ENCODE measurements at regions not wholly inside any gene's neighbourhood (a gene's known extent, or its start where the extent isn't known, plus 50 kb on each side); places are given as distances from the start of the nearest gene placed in this dataset.

DNA sequence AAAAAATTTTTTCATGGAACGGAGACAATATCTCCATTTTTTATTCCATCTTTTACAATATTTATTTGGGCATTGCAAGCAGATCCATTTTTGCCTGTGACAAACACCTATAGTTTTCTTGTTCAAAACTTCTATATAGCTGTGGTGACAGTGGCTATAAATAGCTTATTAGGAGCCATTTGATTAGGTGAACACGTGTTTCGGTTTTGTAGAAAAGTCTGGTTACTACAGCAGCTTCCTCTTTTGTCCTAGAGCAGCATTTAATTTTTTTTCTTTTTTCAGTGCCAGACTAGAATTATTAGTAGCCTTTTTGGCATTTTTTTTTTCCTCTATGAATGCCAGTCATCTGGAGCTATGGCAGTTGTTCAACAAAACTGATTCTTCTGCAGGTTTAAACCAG lies 123.5 kb downstream of the RXFP2 start:
- TF ChIP-seq, protein P1, sequence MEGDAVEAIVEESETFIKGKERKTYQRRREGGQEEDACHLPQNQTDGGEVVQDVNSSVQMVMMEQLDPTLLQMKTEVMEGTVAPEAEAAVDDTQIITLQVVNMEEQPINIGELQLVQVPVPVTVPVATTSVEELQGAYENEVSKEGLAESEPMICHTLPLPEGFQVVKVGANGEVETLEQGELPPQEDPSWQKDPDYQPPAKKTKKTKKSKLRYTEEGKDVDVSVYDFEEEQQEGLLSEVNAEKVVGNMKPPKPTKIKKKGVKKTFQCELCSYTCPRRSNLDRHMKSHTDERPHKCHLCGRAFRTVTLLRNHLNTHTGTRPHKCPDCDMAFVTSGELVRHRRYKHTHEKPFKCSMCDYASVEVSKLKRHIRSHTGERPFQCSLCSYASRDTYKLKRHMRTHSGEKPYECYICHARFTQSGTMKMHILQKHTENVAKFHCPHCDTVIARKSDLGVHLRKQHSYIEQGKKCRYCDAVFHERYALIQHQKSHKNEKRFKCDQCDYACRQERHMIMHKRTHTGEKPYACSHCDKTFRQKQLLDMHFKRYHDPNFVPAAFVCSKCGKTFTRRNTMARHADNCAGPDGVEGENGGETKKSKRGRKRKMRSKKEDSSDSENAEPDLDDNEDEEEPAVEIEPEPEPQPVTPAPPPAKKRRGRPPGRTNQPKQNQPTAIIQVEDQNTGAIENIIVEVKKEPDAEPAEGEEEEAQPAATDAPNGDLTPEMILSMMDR (conservative IDR thresholded peaks at IDR 0.05; ENCODE audit: low read depth in 2 of 2): no peak
- TF ChIP-seq, protein P2, sequence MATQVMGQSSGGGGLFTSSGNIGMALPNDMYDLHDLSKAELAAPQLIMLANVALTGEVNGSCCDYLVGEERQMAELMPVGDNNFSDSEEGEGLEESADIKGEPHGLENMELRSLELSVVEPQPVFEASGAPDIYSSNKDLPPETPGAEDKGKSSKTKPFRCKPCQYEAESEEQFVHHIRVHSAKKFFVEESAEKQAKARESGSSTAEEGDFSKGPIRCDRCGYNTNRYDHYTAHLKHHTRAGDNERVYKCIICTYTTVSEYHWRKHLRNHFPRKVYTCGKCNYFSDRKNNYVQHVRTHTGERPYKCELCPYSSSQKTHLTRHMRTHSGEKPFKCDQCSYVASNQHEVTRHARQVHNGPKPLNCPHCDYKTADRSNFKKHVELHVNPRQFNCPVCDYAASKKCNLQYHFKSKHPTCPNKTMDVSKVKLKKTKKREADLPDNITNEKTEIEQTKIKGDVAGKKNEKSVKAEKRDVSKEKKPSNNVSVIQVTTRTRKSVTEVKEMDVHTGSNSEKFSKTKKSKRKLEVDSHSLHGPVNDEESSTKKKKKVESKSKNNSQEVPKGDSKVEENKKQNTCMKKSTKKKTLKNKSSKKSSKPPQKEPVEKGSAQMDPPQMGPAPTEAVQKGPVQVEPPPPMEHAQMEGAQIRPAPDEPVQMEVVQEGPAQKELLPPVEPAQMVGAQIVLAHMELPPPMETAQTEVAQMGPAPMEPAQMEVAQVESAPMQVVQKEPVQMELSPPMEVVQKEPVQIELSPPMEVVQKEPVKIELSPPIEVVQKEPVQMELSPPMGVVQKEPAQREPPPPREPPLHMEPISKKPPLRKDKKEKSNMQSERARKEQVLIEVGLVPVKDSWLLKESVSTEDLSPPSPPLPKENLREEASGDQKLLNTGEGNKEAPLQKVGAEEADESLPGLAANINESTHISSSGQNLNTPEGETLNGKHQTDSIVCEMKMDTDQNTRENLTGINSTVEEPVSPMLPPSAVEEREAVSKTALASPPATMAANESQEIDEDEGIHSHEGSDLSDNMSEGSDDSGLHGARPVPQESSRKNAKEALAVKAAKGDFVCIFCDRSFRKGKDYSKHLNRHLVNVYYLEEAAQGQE (IDR thresholded peaks at IDR 0.05; ENCODE audit: unreplicated experiment): no peak
- TF ChIP-seq EZH2 (IDR thresholded peaks at IDR 0.05; ENCODE audit: low read depth, unreplicated experiment) (no peak), POLR2AphosphoS5 (IDR thresholded peaks at IDR 0.05; ENCODE audit: low read depth) (no peak)

Measured in GM23338 (cell line).